B cell (primary cell): ENCODE measurements at regions not wholly inside any gene's neighbourhood (a gene's known extent, or its start where the extent isn't known, plus 50 kb on each side); places are given as distances from the start of the nearest gene placed in this dataset.

Source experiments
- ATAC-seq: fragments of 200-7000 bp; cut with Tn5 transposase; one replicate; pipeline ENCODE4 v1.10.0; 2021; ENCODE audit warnings: low read depth, mild to moderate bottlenecking, moderate number of reproducible peaks, moderate library complexity
- CTCF ChIA-PET: fragments of 350-600 bp; sonication (Branson Sonifier 250); formaldehyde crosslinking; loops from one replicate; lab custom pipeline; 2021; ENCODE audit warnings: antibody characterized with exemption, inconsistent platforms; lab: Charles Lee
- POLR2A ChIA-PET: fragments of 350-600 bp; sonication (Branson Sonifier 250); formaldehyde crosslinking; loops from one replicate; lab custom pipeline; 2021; ENCODE audit warnings: antibody characterized with exemption; lab: Charles Lee
- DNase-seq: peaks from one replicate; pipeline ENCODE4 v3.0.0; 2013
- H2AFZ ChIP-seq: 2 replicates; pipeline ENCODE4 v1.6.1; 2012; ENCODE audit warnings: mild to moderate bottlenecking, low read depth, low read length; ENCODE audit not compliant: insufficient read depth, poor library complexity, severe bottlenecking
- H3K27ac ChIP-seq, 2 donors: 1 replicate in 1 of 2; 2 replicates in 1 of 2; pipeline ENCODE4 v1.5.1; 2012 to 2013; ENCODE audit warnings: low read length in 2 of 2, mild to moderate bottlenecking in 2 of 2, moderate library complexity in 1 of 2
- H3K27me3 ChIP-seq, 4 experiments: fragments of 200-600 bp in 1 of 4; sonication (generic) in 1 of 4; replicated peaks in 1 of 4; 1 replicate in 2 of 4; 2 replicates in 2 of 4; pipeline versions ENCODE4 v1.6.1 to v1.7.0; 2013 to 2016; ENCODE audit warnings: low read length in 3 of 4, mild to moderate bottlenecking in 2 of 4, mixed read lengths in 1 of 4, moderate library complexity in 1 of 4; ENCODE audit not compliant: insufficient read depth in 4 of 4, control insufficient read depth in 3 of 4; ENCODE audit errors: control extremely low read depth in 1 of 4
- H3K36me3 ChIP-seq, 2 experiments: replicated peaks in 1 of 2; 1 replicate in 1 of 2; 2 replicates in 1 of 2; pipeline versions ENCODE4 v1.6.1 to v1.7.1; 2013; ENCODE audit warnings: low read length in 1 of 2; ENCODE audit not compliant: insufficient read depth in 2 of 2, control insufficient read depth in 1 of 2; ENCODE audit errors: control extremely low read depth in 1 of 2, extremely low read depth in 1 of 2
- H3K4me1 ChIP-seq, 2 donors: fragments of 200-600 bp in 1 of 2; sonication (generic) in 1 of 2; 1 replicate in 1 of 2; 2 replicates in 1 of 2; pipeline versions ENCODE4 v1.5.1 to v1.6.1; 2013 to 2017; ENCODE audit warnings: low read length in 2 of 2; ENCODE audit not compliant: control insufficient read depth in 2 of 2, insufficient read depth in 2 of 2
- H3K4me2 ChIP-seq: replicated peaks from 2 replicates; pipeline ENCODE3; 2012; ENCODE audit warnings: mild to moderate bottlenecking, low read depth, low read length; ENCODE audit not compliant: poor library complexity, severe bottlenecking
- H3K4me3 ChIP-seq, 5 experiments: fragments of 200-600 bp in 1 of 5; sonication (generic) in 1 of 5; 1 replicate in 3 of 5; 2 replicates in 2 of 5; pipeline versions ENCODE4 v1.5.1 to v1.7.0; 2011 to 2016; ENCODE audit warnings: low read length in 4 of 5, mild to moderate bottlenecking in 4 of 5, low read depth in 2 of 5, control low read depth in 1 of 5, moderate library complexity in 1 of 5; ENCODE audit not compliant: insufficient read depth in 1 of 5; ENCODE audit errors: control extremely low read depth in 1 of 5, extremely low read depth in 1 of 5
- H3K79me2 ChIP-seq: fragments of 200-600 bp; sonication (generic); one replicate; pipeline ENCODE4 v1.6.0; 2016; ENCODE audit warnings: low read length; ENCODE audit not compliant: control insufficient read depth, insufficient read depth
- H3K9ac ChIP-seq: fragments of 200-600 bp; sonication (generic); 2 replicates; pipeline ENCODE4 v1.6.1; 2017; ENCODE audit warnings: mild to moderate bottlenecking, low read length, moderate library complexity
- H3K9me3 ChIP-seq, 3 donors: one replicate each; pipeline versions ENCODE4 v1.6.1 to v1.7.1; 2013; ENCODE audit warnings: low read length in 2 of 3; ENCODE audit not compliant: control insufficient read depth in 2 of 3, insufficient read depth in 1 of 3; ENCODE audit errors: control extremely low read depth in 1 of 3
- H4K20me1 ChIP-seq: 2 replicates; pipeline ENCODE4 v1.6.0; 2012; ENCODE audit warnings: mild to moderate bottlenecking, low read length; ENCODE audit not compliant: insufficient read depth, control insufficient read depth, poor library complexity, severe bottlenecking
- H3K27ac Mint-ChIP-seq: one replicate; pipeline ENCODE4 v1.8.0; 2021; ENCODE audit warnings: mixed read lengths
- H3K27me3 Mint-ChIP-seq: one replicate; pipeline ENCODE4 v1.8.0; 2021; ENCODE audit warnings: mixed read lengths
- H3K4me1 Mint-ChIP-seq: one replicate; pipeline ENCODE4 v1.8.0; 2021; ENCODE audit warnings: mixed read lengths
- H3K4me3 Mint-ChIP-seq: one replicate; pipeline ENCODE4 v1.8.0; 2021; ENCODE audit warnings: mixed read lengths
- H3K9me3 Mint-ChIP-seq: one replicate; pipeline ENCODE4 v1.8.0; 2022; ENCODE audit warnings: mixed read lengths; ENCODE audit not compliant: insufficient read depth
- EZH2 ChIP-seq: IDR thresholded peaks from 2 replicates; pipeline ENCODE4 v1.6.1; 2012; ENCODE audit warnings: borderline replicate concordance, low read depth, mild to moderate bottlenecking, moderate library complexity, low read length; ENCODE audit not compliant: insufficient read depth, poor library complexity, severe bottlenecking
- WGBS: methylation state at CpG from one replicate; pipeline ENCODE4 v1.1.5; 2013; ENCODE audit warnings: missing lambda C conversion rate; ENCODE audit not compliant: insufficient coverage; 5-methylcytosine and 5-hydroxymethylcytosine counted together
- intact Hi-C: fragments of 100-400 bp; cut with micrococcal nuclease; formaldehyde crosslinking; loops from one replicate; pipeline ENCODE4 v1.10.0; 2022
- TF ChIP-seq, protein P1 (sequence below): fragments of 200-600 bp; IDR thresholded peaks from one replicate; pipeline ENCODE4 v1.8.0; 2022; ENCODE audit warnings: antibody characterized with exemption, mild to moderate bottlenecking

DNA sequence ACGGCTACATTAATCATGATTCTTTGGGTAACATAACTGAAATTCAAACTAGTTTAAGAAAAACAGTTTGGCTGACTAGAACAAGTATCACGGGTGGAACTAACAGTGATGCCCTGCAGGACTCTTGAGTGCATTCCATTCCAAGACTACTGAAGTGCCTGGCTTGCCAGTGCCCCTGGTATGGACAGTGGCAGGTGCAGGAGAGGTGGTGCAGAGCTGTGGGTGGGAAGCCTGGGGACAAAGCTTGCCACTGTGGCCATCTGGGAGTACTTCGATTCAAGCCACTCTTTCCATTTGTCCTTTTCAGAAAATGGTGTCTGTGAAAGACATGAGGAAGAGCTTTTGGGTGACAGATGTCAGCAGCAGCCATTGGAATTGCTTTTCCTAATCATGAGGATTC, 166.5 kb downstream of the RRAGC start:
- H3K4me1 ChIP-seq = no peaks in the 10 kb centered on the region
- intact Hi-C loops = no loop called here
- no peak overlapping the region for H3K4me3 Mint-ChIP-seq

DNA sequence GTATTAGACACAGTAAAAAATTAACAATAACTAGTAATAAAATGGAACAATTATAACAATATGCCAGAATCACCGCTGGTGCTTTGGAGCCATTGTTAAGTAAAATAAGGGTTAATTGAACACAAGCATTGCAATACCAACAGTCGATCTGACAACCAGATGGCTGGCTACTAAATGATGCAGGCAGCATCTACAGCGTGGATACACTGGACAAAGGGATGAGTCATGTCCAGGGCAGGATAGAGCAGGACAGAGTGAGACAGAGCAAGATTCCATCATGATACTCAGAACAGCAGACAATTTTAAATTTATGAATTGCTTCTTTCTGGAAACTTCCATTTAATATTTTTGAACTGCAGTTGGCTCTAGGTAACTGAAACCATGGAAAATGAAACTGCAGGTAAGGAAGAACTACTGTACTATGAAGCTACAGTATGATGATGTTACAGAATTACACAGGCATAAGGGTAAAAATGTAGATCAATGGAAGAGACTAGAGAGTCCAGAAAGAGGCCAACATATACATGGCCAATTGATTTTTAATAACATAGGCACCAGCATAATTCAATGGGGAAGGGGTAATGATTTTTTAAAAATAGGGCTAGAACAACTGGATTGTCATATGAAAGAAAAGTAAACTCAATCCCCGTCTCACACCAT, 168.7 kb downstream of the RRAGC start:
- WGBS = no CpG with 5 or more reads among the region's 4 CpGs
- Histone ChIP-seq H3K9ac (no peak overlapping the region), H3K27me3 (peaks cover 0 to 10% (median 5%) of the 10 kb centered on the region in 4 experiments), H3K27ac (no peak overlapping the region), H3K36me3 (no peaks in the 10 kb centered on the region), H3K9me3 (peaks cover 0 to 3% (median 0%) of the 10 kb centered on the region in 3 donors), H4K20me1 (no peaks in the 10 kb centered on the region), H3K4me1 (no peaks in the 10 kb centered on the region), H3K4me3 (no peak overlapping the region), H3K79me2 (no peaks in the 10 kb centered on the region), H3K4me2 (no peak overlapping the region), H2AFZ (no peak overlapping the region)
- no peak for DNase-seq
- intact Hi-C loops = no loop called here
- ChIA-PET POLR2A (no interaction called here), CTCF (no interaction called here)
- H3K4me1 Mint-ChIP-seq = no peaks in the 10 kb centered on the region
- no peak overlapping the region for H3K27ac Mint-ChIP-seq
- H3K9me3 Mint-ChIP-seq = no peaks in the 10 kb centered on the region
- no peak overlapping the region for H3K4me3 Mint-ChIP-seq
- ATAC-seq = no peak
- peaks cover 68% of the 10 kb centered on the region for H3K27me3 Mint-ChIP-seq
- no peak for TF ChIP-seq EZH2
- TF ChIP-seq, protein P1, sequence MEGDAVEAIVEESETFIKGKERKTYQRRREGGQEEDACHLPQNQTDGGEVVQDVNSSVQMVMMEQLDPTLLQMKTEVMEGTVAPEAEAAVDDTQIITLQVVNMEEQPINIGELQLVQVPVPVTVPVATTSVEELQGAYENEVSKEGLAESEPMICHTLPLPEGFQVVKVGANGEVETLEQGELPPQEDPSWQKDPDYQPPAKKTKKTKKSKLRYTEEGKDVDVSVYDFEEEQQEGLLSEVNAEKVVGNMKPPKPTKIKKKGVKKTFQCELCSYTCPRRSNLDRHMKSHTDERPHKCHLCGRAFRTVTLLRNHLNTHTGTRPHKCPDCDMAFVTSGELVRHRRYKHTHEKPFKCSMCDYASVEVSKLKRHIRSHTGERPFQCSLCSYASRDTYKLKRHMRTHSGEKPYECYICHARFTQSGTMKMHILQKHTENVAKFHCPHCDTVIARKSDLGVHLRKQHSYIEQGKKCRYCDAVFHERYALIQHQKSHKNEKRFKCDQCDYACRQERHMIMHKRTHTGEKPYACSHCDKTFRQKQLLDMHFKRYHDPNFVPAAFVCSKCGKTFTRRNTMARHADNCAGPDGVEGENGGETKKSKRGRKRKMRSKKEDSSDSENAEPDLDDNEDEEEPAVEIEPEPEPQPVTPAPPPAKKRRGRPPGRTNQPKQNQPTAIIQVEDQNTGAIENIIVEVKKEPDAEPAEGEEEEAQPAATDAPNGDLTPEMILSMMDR = no peak

More for the DNA sequence above, 166.5 kb downstream of the RRAGC start:
- no peaks in the 10 kb centered on the region for H4K20me1 ChIP-seq
- H3K36me3 ChIP-seq = no peaks in the 10 kb centered on the region
- TF ChIP-seq EZH2 = no peak
- TF ChIP-seq, protein P1 = no peak
- ChIA-PET CTCF (no interaction called here), POLR2A (no interaction called here)
- no peak for ATAC-seq
- H3K9me3 ChIP-seq = peaks cover 0 to 3% (median 0%) of the 10 kb centered on the region in 3 donors
- WGBS = 78% methylated on average over 2 of the region's 3 CpGs
- H3K27ac Mint-ChIP-seq = no peak overlapping the region
- H3K27me3 ChIP-seq = peaks cover 0 to 4% (median under 1%) of the 10 kb centered on the region in 4 experiments
- H2AFZ ChIP-seq = no peak overlapping the region
- no peaks in the 10 kb centered on the region for H3K79me2 ChIP-seq
- no peaks in the 10 kb centered on the region for H3K9me3 Mint-ChIP-seq
- H3K9ac ChIP-seq = no peak overlapping the region
- H3K4me2 ChIP-seq = no peak overlapping the region
- H3K4me3 ChIP-seq = no peak overlapping the region
- H3K4me1 Mint-ChIP-seq = no peaks in the 10 kb centered on the region
- H3K27ac ChIP-seq = no peak overlapping the region
- DNase-seq = no peak
- H3K27me3 Mint-ChIP-seq = peaks cover 52% of the 10 kb centered on the region
